HepG2 (cell line): ENCODE measurements at regions not wholly inside any gene's neighbourhood (a gene's known extent, or its start where the extent isn't known, plus 50 kb on each side); places are given as distances from the start of the nearest gene placed in this dataset.

ENCODE experiments used
- ATF7 ChIP-seq, 2 experiments: fragments of 450-650 bp in 1 of 2; sonication (generic) in 1 of 2; formaldehyde crosslinking in 1 of 2; IDR thresholded peaks; 2 replicates each; pipeline versions ENCODE4 v1.4.0 to v1.6.1; 2016 to 2020; ENCODE audit warnings: antibody characterized with exemption in 1 of 2, mild to moderate bottlenecking in 1 of 2, missing genetic modification reagents in 1 of 2
- ESRRA ChIP-seq: sonication (generic); formaldehyde crosslinking; IDR thresholded peaks from 2 replicates; pipeline ENCODE4 v1.5.1; 2020; ENCODE audit warnings: mild to moderate bottlenecking, low read depth, missing genetic modification reagents
- HINFP ChIP-seq: sonication (generic); formaldehyde crosslinking; IDR thresholded peaks from 2 replicates; pipeline ENCODE4 v1.4.0; 2020; ENCODE audit warnings: low read depth, mild to moderate bottlenecking, missing genetic modification reagents
- IKZF4 ChIP-seq: sonication (generic); formaldehyde crosslinking; IDR thresholded peaks from 2 replicates; pipeline ENCODE4 v1.5.1; 2020; ENCODE audit warnings: borderline replicate concordance, mild to moderate bottlenecking, low read depth, missing genetic modification reagents; ENCODE audit errors: not compliant biosample characterization
- IRX3 ChIP-seq: sonication (generic); formaldehyde crosslinking; IDR thresholded peaks from 2 replicates; pipeline ENCODE4 v1.8.1; 2023; ENCODE audit warnings: mild to moderate bottlenecking, low read depth, missing genetic modification reagents, borderline replicate concordance
- KAT8 ChIP-seq: IDR thresholded peaks from 2 replicates; pipeline ENCODE4 v1.6.1; 2016; ENCODE audit warnings: missing genetic modification reagents, missing compliant biosample characterization
- KDM3A ChIP-seq: IDR thresholded peaks from 2 replicates; pipeline ENCODE4 v1.6.1; 2018; ENCODE audit warnings: low read depth, missing compliant biosample characterization
- LCORL ChIP-seq, 2 experiments: fragments of 450-650 bp in 1 of 2; sonication (generic) in 1 of 2; formaldehyde crosslinking in 1 of 2; IDR thresholded peaks; 2 replicates each; pipeline versions ENCODE4 v1.5.0 to v1.6.1; 2017 to 2020; ENCODE audit warnings: antibody characterized with exemption in 1 of 2, missing genetic modification reagents in 1 of 2
- MAFG ChIP-seq: sonication (generic); formaldehyde crosslinking; IDR thresholded peaks from 2 replicates; pipeline ENCODE4 v1.5.1; 2020; ENCODE audit warnings: mild to moderate bottlenecking, missing genetic modification reagents
- MAX ChIP-seq: IDR thresholded peaks from 2 replicates; pipeline ENCODE4 v1.6.1; 2012; ENCODE audit warnings: inconsistent platforms
- MBD4 ChIP-seq: IDR thresholded peaks from 2 replicates; pipeline ENCODE4 v1.6.1; 2012; ENCODE audit warnings: low read length, inconsistent platforms, borderline replicate concordance
- MED1 ChIP-seq: sonication (generic); formaldehyde crosslinking; IDR thresholded peaks from 2 replicates; pipeline ENCODE4 v1.4.0; 2020; ENCODE audit warnings: missing genetic modification reagents
- MIER2 ChIP-seq: IDR thresholded peaks from 2 replicates; pipeline ENCODE4 v1.6.1; 2016; ENCODE audit warnings: missing biosample characterization, missing genetic modification reagents
- SRY ChIP-seq: sonication (generic); formaldehyde crosslinking; IDR thresholded peaks from 2 replicates; pipeline ENCODE4 v1.8.0; 2022; ENCODE audit warnings: mild to moderate bottlenecking, missing genetic modification reagents
- ZFAT ChIP-seq: sonication (generic); formaldehyde crosslinking; conservative IDR thresholded peaks from 2 replicates; pipeline ENCODE4 v1.8.1; 2023; ENCODE audit warnings: missing genetic modification reagents, inconsistent platforms
- ZNF10 ChIP-seq: sonication (generic); formaldehyde crosslinking; IDR thresholded peaks from 2 replicates; pipeline ENCODE4 v1.4.0; 2020; ENCODE audit warnings: mild to moderate bottlenecking, low read depth, missing genetic modification reagents, borderline replicate concordance
- ZNF101 ChIP-seq: sonication (generic); formaldehyde crosslinking; IDR thresholded peaks from 2 replicates; pipeline ENCODE4 v1.4.0; 2020; ENCODE audit warnings: mild to moderate bottlenecking, low read depth, missing genetic modification reagents, borderline replicate concordance
- ZNF331 ChIP-seq: sonication (generic); formaldehyde crosslinking; IDR thresholded peaks from 2 replicates; pipeline ENCODE4 v1.4.0; 2020; ENCODE audit warnings: missing genetic modification reagents
- ZNF441 ChIP-seq: sonication (generic); formaldehyde crosslinking; IDR thresholded peaks from 2 replicates; pipeline ENCODE4 v1.7.0; 2021; ENCODE audit warnings: missing genetic modification reagents, borderline replicate concordance
- ZNF556 ChIP-seq: sonication (generic); formaldehyde crosslinking; IDR thresholded peaks from 2 replicates; pipeline ENCODE4 v1.4.0; 2020; ENCODE audit warnings: mild to moderate bottlenecking, missing genetic modification reagents, borderline replicate concordance
- ZNF570 ChIP-seq: sonication (generic); formaldehyde crosslinking; IDR thresholded peaks from 2 replicates; pipeline ENCODE4 v1.4.0; 2020; ENCODE audit warnings: mild to moderate bottlenecking, missing genetic modification reagents, borderline replicate concordance
- ZNF670 ChIP-seq: sonication (generic); formaldehyde crosslinking; IDR thresholded peaks from 2 replicates; pipeline ENCODE4 v1.8.0; 2022; ENCODE audit warnings: mild to moderate bottlenecking, missing genetic modification reagents, borderline replicate concordance
- TF ChIP-seq, protein P1 (sequence below): IDR thresholded peaks from 2 replicates; pipeline ENCODE4 v1.6.1; 2016
- TF ChIP-seq, protein P2 (sequence below): sonication (generic); formaldehyde crosslinking; IDR thresholded peaks from 2 replicates; pipeline ENCODE4 v1.4.0; 2020; ENCODE audit warnings: mild to moderate bottlenecking, missing genetic modification reagents

GRCh38 chr18:79588636-79589481, 90.7 kb upstream of the CTDP1 start (continued):
- TF ChIP-seq, protein P1, sequence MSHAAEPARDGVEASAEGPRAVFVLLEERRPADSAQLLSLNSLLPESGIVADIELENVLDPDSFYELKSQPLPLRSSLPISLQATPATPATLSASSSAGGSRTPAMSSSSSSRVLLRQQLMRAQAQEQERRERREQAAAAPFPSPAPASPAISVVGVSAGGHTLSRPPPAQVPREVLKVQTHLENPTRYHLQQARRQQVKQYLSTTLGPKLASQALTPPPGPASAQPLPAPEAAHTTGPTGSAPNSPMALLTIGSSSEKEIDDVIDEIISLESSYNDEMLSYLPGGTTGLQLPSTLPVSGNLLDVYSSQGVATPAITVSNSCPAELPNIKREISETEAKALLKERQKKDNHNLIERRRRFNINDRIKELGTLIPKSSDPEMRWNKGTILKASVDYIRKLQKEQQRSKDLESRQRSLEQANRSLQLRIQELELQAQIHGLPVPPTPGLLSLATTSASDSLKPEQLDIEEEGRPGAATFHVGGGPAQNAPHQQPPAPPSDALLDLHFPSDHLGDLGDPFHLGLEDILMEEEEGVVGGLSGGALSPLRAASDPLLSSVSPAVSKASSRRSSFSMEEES (CRISPR knock-in tag), result peak; percentile 78
- no peak for TF ChIP-seq ATF7 (IDR thresholded peaks at IDR 0.05)
- 0 out of 2 replicates have a peak, but pooled peaks have one; percentile 37 for TF ChIP-seq ATF7 (CRISPR knock-in tag; IDR thresholded peaks at IDR 0.05)
- TF ChIP-seq ZFAT (CRISPR knock-in tag), result no peak
- peak; percentile 66 for TF ChIP-seq MED1
- TF ChIP-seq IKZF4 (CRISPR knock-in tag), result peak; percentile 56
- TF ChIP-seq ZNF331 (CRISPR knock-in tag), result peak; percentile 58; the same call in 1 of the 2 replicates
- TF ChIP-seq KDM3A (CRISPR knock-in tag), result no peak
- no peak for TF ChIP-seq IRX3 (CRISPR knock-in tag)
- no peak for TF ChIP-seq ZNF670 (CRISPR knock-in tag)
- TF ChIP-seq ZNF570, result peak; percentile 90
- TF ChIP-seq SRY (CRISPR knock-in tag), result peak; percentile 64; the same call in 1 of the 2 replicates
- TF ChIP-seq ESRRA (CRISPR knock-in tag), result no peak; the same call in 1 of the 2 replicates
- no peak; the same call in 1 of the 2 replicates for TF ChIP-seq MIER2 (CRISPR knock-in tag)
- no peak for TF ChIP-seq HINFP (CRISPR knock-in tag)
- no peak for TF ChIP-seq MAFG (CRISPR knock-in tag)
- TF ChIP-seq, protein P2, sequence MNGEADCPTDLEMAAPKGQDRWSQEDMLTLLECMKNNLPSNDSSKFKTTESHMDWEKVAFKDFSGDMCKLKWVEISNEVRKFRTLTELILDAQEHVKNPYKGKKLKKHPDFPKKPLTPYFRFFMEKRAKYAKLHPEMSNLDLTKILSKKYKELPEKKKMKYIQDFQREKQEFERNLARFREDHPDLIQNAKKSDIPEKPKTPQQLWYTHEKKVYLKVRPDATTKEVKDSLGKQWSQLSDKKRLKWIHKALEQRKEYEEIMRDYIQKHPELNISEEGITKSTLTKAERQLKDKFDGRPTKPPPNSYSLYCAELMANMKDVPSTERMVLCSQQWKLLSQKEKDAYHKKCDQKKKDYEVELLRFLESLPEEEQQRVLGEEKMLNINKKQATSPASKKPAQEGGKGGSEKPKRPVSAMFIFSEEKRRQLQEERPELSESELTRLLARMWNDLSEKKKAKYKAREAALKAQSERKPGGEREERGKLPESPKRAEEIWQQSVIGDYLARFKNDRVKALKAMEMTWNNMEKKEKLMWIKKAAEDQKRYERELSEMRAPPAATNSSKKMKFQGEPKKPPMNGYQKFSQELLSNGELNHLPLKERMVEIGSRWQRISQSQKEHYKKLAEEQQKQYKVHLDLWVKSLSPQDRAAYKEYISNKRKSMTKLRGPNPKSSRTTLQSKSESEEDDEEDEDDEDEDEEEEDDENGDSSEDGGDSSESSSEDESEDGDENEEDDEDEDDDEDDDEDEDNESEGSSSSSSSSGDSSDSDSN (CRISPR knock-in tag), result peak; percentile 54
- TF ChIP-seq MAX, result peak; percentile 97
- TF ChIP-seq MBD4, result no peak
- TF ChIP-seq LCORL (IDR thresholded peaks at IDR 0.05), result no peak
- TF ChIP-seq LCORL (CRISPR knock-in tag; IDR thresholded peaks at IDR 0.05), result 0 out of 2 replicates have a peak, but pooled peaks have one; percentile 45
- no peak for TF ChIP-seq ZNF10 (CRISPR knock-in tag)
- no peak for TF ChIP-seq ZNF101 (CRISPR knock-in tag)
- peak; percentile 71 for TF ChIP-seq ZNF556
- peak; percentile 55; the same call in 1 of the 2 replicates for TF ChIP-seq KAT8
- peak; percentile 76 for TF ChIP-seq ZNF441 (CRISPR knock-in tag)
